AG08395 (cell line): ENCODE measurements at regions not wholly inside any gene's neighbourhood (a gene's known extent, or its start where the extent isn't known, plus 50 kb on each side); places are given as distances from the start of the nearest gene placed in this dataset.

Source experiments
- DNase-seq: peaks from one replicate; pipeline ENCODE4 v3.0.0; 2012; ENCODE audit warnings: mixed read lengths, low spot score

DNA sequence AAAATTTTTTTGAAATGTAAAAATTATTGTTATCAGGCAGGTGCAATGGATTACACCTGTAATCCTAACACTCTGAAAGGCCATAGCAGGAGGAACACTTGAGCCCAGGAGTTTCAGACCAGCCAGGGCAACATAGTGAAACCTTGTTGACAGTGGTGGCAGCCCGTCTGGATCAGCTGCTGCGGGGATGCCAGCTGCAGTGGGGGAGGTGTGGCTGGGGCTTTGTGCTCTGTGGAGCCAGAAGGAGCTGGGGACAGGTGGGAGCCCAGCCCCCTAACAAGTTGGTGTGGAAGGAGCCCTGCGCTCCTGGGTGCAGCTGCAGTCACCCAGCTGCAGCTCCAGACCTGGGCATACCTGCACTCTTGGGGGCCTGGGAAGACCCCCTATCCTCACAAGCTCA, 182.4 kb upstream of the MC4R start:
- DNase-seq: no peak

DNA sequence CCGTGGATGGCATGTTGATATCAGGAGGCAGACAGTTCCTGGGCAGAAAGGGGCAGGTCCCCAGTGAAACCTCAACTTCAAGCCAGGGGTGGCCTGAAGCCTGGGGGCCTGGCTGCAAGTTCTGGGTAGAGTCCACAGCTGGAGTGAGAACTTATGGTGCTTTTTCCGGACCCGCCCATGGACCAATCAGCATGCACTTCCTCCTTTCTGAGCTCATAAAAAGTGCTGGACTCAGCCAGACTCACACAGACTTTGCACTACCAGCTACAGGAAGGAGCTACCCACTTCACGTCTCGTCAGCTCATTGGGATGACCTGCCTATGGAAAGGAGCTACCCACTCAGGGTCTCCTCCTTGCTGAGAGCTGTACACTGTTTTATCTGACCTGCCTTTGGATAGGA, 183.1 kb upstream of the MC4R start:
- DNase-seq: no peak

DNA sequence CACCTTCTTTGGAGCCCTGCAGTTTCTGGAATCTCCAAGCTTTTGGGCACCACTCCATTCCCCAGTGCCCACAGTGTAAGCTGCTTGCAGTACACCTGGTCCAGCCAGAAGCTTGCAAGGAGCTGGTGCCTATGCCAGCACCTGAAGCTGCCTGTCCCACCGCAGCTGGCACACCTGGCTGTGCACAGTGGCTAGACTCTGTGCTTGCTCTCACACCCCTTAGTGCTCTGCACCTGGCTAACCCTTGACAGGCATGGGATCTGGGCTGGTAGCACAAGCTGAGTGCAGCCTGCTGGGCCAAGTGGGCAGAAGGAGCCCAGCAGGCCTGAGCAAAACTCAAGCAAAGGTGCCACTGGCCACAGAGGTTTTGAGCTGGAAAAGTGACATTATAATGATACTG, 183.8 kb upstream of the MC4R start:
- DNase-seq: no peak

DNA sequence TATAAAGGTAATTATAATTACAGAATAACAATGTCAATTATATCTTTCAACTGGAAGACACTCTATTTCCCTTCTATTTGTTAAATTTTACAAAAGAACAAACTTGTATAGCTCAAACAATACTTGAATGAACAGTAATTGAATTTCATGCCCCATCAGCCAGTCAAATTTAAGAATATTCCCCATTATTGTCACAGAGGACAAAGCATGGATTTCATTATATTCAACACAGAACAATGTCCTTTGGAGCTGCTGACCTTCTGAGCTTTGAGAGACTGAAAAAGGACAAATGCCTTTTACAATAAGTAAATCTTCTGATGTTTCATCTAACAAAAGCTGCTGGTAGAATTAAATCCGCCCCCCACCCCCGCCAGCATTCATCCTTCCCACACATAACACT, 187.5 kb upstream of the MC4R start:
- no peak for DNase-seq

DNA sequence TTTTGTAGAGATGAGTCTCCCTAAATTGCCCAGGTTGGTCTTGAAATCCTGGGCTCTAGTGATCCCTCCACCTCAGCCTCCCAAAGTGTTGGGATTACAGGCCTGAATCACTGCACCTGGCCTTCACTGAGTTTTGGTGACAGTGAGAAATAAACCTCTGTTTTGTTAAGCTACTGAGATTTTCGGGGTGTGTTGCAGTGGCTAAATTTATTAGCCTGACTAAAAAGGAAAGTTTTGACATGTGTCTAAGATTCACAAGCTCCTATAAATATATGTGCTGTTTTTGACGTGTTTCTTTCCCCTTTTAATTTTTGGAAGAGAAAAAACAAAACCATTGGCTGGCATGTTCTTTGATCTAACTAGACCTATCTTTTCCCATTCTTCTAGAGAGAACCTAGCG, 190.5 kb upstream of the MC4R start:
- no peak for DNase-seq

DNA sequence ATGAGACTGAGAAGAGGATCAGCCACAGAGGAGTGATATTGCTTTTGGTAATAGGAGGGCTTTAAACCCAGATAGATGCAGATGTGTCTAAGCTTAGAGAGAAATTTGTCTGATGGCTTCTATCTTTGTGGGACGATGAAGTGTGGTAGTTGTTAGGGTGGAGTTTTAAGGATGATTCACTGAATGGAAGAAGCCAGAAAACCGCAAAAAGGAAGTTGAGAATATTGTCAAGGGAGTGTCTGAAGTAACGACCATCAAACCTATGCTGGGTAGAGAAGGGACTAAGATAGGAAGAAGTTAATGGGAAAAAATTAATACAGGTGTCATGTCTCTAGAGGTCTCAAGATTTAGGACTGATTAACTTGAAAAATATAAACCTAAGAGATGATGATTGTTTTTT, 195.6 kb upstream of the MC4R start:
- peak; percentile 2 for DNase-seq

DNA sequence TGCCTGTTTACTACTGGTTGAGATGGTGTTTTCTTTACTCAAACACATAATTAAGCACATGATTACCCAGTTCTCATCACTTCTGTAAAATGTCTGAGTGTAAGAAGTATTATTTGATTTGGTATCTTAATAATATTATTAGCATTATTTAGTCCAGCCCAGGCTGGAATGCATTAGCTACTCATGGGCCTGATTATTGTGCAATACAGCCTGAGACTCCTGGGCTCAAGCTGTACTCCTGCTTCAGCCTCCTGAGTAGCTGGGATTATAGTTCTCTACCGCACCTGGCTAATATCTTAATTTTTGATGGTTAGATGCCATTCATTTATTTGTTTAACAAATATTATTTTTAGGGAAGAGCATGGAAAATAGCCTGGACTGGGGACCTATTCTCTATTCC, 197.6 kb upstream of the MC4R start:
- DNase-seq: no peak

DNA sequence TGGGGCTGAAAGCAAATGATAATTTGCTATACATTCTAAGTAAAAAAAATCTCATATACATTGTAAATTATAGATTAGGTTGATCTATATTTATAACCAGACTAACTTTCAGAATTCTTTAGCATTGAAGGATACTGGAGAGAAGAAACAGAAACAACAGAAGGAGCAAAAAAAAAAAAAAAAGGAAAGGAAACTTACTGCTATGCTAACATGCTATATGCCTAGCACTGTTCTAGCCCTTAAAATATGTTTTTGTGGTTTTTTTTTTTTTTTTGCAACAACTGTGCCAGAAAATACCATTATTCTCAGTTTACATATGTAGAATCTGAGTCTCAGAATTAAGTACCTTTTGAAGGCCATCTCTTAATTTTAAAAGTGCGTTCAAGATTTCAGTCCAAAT, 204.9 kb upstream of the MC4R start:
- no peak for DNase-seq

DNA sequence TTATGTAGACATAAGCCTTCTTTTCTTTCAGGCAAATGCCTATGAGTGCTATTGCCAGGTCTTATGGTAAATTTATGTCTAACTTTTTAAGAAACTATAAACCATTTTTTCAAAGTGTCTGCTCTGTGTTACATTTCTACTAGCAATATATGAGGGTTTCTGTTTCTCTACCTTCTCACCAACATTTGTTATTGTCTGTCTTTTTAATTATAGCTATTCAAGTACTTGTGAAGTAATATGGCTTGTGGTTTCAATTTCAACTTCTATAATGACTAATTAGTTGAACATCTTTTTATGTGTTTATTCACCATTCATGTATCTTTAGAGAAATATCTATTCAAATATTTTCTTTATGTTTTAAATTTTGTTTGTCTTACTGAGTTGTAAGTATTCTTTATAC, 213.1 kb upstream of the MC4R start:
- no peak for DNase-seq

DNA sequence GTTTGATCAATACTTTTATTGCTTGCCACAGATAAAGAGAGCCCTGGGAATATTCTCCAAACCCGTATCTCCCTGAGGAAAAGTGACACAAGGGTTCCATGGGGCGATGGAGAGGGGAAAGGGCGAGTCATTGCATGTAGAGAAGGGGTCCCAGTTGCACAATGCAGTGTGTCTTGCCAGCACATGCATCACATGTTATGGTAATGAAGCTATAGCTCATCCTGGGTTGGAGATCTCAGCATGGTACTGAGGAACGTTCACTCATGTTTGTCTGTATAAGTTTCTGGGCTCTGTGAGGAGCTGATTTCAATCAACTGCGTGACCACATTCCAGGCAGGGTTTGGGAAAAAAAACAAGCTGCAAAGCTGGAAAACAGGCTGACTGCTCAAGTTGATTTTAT, 220.7 kb upstream of the MC4R start:
- no peak for DNase-seq

DNA sequence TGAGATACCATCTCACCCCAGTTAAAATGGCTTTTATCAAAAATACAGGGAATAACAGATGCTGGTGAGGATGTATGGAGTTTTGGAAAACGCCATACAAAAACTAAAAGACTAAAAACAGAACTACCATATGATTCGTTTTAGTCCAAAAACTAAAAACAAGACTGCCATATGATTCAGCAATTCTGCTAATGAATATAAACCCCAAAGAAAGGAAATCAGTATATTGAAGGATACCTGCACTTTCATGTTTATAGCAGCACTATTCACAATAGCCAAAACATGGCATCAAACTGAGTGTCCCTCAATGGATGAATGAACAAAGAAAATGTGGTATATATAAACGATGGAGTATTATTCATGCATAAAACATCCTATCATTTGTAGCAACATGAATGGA, 224.4 kb upstream of the MC4R start:
- DNase-seq: no peak

DNA sequence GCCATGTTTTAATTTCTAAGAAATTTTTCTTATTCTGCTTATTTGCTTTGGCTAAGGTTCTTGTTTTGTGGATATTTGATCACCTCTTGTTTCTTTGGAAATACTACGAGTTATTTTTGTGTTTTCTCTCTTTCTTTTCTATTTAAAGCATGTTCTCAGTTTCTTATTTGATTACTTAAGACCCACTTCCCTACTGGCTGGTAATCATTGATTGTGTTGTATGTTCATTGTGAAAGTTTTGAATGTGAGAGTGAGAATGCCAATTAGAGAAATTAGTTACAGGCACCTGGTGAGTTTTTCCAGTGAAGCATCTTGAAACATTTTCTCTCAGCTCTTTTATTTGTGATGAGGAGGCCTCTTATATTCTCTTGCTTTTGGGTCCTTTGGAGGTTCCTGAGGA, 226.7 kb upstream of the MC4R start:
- no peak for DNase-seq

DNA sequence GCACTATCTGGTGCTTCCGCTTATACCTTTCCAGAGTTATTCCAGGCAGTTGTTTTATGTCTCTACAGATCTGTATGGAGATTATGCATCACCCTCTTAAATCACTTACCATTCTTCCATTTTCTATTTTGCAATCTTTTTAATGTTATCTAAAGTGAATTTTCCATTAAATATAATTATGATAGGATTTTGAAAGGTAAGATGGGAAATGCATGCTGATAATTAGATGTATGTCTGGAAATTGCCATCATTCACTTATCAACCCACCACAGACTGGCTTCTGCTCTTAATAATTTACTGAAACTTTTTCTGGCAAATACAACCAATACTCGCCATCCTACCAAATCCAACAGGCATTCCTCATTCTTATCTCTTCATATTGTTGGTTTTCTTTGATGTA, 227.4 kb upstream of the MC4R start:
- no peak for DNase-seq

DNA sequence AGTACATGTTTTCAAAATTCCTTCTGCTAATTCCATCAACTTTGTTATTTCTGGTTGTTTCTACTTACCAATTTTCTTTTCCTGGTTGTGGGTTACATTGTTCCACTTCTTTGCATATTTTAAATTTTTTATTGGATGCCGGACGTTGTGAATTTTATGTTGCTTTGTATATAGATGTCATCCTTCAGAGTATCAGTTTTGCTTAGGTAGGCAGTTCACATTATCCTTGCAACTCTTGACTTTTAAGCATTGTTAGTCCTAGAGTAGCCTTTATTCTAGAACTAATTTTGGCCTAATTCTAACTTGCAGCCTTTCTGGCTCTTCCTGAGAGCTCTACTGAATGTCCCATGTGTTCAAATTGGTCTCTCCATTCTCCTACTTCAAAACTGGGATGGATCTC, 228.7 kb upstream of the MC4R start:
- DNase-seq: no peak

DNA sequence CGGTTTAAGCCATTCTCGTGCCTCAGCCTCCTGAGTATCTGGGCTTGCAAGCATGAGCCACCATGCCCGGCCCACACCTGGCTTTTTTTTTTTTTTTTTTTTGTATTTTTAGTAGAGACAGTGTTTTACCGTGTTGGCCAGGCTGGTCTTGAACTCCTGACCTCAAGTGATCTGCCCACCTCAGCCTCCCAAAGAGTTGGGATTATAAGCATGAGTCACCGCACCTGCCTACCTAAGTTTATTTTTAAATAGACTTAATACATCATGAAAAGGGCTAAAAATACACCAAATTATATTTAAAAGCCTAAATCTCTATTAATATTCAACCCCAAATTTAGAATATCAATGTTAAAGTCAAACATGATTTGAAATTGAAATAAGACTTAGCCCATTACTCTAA, 250.8 kb upstream of the MC4R start:
- no peak for DNase-seq

DNA sequence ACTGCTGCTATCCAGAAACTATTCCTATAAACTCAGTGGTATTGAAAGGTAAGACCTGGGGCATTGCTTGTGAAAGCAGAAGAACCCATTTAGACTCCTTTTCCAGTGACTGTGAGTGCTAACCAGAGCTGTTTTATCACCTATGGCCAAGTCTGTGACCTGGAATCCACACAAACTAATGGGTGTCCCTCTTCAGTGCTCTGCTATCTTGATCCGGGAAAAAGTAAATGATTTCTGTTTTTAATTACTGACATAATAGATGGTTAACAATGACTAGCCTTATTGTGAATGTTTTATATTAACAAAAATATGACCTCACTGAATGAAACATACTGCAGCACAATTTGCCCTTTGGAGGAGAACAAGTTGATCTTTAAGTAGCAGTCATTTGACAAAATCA, 251.6 kb upstream of the MC4R start:
- no peak for DNase-seq

DNA sequence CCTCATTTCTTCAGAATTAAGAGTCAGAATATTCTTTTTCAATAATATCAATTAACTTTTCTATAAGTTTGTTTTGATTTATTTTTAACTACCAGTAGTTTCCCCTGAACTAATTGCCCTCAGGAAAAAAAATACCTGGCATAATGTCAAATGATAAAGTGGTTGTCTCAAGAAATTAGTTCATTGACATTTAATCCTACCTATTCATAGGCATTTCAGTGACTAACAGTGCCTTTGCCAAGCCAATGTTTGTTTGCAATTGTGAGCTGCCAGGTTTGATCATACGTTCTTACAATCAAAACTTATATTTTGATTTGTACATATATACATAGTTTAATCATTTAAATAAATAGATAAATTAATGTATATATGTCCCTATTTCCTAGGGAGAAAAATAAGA, 267.3 kb upstream of the MC4R start:
- no peak for DNase-seq

DNA sequence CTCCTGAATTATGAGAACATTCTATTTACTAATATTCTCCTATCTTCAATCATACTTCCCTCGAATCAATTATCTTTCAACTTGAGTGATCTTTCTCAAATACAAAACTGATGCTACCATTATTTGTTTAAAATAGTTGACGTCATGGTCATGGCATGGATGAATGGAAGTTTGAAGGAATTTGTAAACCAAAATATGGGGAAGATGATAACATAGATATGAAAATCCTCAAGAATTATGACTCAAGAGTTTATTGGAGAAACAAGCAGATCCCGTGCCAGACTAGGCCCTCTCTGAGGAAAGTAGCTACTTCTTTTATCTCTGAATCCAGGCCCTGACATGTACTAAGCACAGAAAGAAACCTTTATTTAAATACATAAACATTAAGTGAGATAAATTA, 270.4 kb upstream of the MC4R start:
- DNase-seq: no peak

DNA sequence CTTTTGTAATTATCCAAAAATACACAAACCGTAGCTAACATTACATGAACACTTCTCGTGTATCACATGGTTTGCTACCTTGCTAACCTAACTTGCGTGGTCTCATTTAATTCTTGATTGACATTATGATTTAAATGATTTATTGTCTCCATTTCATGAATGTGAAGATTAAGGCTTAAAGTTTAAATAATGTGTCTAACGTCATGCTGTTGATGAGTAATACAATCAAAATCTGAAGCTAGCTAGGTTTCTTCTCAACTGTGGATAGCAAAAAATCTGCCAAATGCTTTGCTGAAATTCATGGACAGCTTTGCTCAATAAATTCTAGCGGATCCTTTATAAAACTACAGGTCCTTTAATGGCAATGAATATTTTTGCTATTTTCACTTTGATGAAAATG, 274.1 kb upstream of the MC4R start:
- DNase-seq: no peak

DNA sequence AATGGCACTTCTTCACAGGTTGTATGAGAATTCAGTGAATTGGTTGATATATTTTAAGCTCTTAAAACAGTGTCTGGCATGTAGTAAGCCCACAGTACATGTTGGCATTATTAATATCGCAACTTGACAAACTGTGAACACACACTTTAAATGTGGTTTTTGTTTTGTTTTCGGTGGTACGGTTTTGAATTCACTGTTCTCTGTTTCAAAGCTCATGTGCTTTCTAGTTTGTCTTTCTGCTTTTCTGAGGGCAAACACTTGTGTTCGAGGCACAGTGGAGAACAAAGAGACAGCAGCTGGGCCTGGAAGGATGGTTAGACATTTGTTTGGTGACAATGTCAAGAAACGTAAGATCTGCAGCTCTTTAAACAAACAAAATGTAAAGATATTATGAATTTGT, 276.5 kb upstream of the MC4R start:
- DNase-seq: no peak

DNA sequence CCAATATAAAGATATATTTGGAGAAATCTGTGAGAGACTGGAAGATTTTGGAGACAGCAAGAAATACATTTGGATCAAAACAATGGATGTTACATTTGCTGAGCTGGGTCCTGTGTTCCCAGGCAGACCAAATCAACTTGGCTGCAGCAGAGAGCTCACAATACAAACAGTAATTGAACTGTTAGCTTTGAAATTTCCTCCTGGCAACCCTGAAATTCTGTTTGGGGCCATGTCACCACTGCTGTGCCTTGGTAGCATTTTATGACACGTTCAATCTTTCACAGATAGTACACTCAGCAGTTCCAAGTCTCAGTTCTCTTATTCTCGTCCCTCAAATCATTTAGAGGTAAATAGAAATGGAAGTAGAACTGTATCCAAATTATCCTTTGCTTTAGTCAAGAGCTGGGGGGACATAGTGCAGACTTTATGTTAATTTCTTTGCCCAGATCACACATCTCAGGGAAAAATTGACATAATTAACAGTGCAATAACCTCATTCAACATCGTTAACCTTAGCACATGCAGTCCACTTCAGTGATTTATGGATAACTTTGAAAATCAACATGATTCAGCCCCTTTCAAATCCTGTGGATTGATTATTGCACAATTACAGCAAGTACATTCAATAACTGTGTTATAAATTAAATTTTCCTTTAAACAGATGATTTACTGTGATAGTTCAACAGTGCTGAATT, 277.4 kb upstream of the MC4R start:
- DNase-seq: no peak

DNA sequence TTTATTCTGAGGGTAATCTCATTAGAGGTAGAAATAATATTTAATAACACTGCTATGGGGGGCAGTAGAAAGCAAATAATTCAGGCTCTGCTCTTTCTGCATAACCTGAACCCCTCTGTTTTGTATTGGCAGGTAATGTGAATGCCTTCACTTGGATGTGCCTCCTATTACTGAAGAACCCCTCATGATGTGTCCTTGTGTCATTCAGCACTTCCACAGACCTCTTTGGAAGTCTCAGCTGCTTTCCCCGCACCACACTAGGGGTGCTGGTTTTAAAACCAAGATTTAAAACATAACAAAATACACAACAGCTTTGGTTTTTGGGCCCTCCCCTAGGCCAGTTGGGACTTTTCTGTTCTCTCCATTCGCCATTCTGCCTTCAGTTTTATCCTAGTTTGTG, 281.7 kb upstream of the MC4R start:
- DNase-seq: no peak

DNA sequence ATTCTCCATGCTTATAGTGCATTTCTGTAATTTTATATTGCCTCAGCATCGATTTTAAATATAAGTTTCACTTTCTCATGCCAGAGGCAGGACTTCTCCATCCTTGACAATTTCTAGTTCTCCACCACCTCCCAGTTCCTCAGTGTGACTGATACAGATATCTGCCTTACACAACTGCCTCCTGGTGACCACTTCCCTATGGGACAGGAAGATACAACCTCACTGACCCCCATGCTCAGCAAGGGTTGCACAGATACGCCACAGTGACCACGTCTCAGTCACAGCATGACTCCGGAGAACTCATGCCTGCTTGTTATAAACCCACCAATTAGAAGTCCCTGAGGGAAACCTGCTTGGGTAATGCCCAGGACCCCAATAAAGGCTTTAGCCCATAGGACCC, 284.0 kb upstream of the MC4R start:
- no peak for DNase-seq

DNA sequence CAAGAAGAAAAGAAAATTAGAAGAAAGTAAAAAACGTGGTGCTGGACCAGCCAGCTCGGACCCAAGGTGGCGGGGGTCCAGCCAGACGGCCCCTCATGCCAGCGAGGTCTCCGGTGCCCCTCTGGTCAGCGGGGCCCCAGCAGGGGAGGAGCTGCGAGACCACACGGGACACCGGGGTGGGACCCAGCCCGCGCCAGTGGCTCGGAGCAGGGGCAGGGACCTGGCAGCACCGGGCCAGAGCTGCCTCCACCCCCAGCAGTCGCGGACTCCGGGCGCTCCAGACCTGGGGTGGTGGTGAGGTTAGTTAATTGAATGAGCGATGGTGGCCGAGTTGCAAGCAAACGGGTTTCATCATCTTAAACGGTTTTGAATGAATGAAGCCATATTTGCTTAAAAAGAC, 289.9 kb upstream of the MC4R start:
- no peak for DNase-seq
